ENCODE measurements at regions not wholly inside any gene's neighbourhood (a gene's known extent, or its start where the extent isn't known, plus 50 kb on each side); places are given as distances from the start of the nearest gene placed in this dataset.

GRCh38 chr7:126236261-126236660 is 1016.5 kb downstream of the GRM8 start (continued):
- no peak for TF ChIP-seq REST (IDR thresholded peaks at IDR 0.05; ENCODE audit: unreplicated experiment)
- TF ChIP-seq JUNB (IDR thresholded peaks at IDR 0.05; ENCODE audit: unreplicated experiment) = no peak
- no peak for TF ChIP-seq POLR2AphosphoS5 (IDR thresholded peaks at IDR 0.05; ENCODE audit: low read depth)
- TF ChIP-seq CREB1 (CRISPR knock-in tag; IDR thresholded peaks at IDR 0.05; ENCODE audit: low read depth) = no peak
- no peak for TF ChIP-seq STAT1 (IDR thresholded peaks at IDR 0.05; ENCODE audit: unreplicated experiment)
- no peak for TF ChIP-seq ZNF331 (CRISPR knock-in tag; IDR thresholded peaks at IDR 0.05; ENCODE audit: low read depth)

- no peaks in the 10 kb centered on the region for H3K36me3 Mint-ChIP-seq (ENCODE audit: low read depth)
- DNase-seq (ENCODE audit: low spot score) (no peak), ATAC-seq (no peak)
- H3F3A ChIP-seq (replicated peaks; ENCODE audit: low read depth) = no peaks in the 10 kb centered on the region
- no peaks in the 10 kb centered on the region for H3K4me1 Mint-ChIP-seq
- H3K79me2 ChIP-seq (replicated peaks; ENCODE audit: insufficient read depth) = no peaks in the 10 kb centered on the region
- no peak overlapping the region for H3K4me3 ChIP-seq
- no peaks in the 10 kb centered on the region for H3K36me3 ChIP-seq (ENCODE audit: insufficient read depth)
- H3K27ac Mint-ChIP-seq = no peak overlapping the region
- no peak overlapping the region for H3K4me2 ChIP-seq
- H2AFZ ChIP-seq = no peak overlapping the region
- H3K27ac ChIP-seq (ENCODE audit: low read depth) = no peak overlapping the region
- no peak for TF ChIP-seq EZH2 (IDR thresholded peaks at IDR 0.05; ENCODE audit: low read depth, unreplicated experiment)
- no peak for TF ChIP-seq STAT1 (IDR thresholded peaks at IDR 0.05; ENCODE audit: unreplicated experiment)
- TF ChIP-seq ZNF331 (CRISPR knock-in tag; IDR thresholded peaks at IDR 0.05; ENCODE audit: low read depth) = no peak
- no peak for TF ChIP-seq POLR2AphosphoS5 (IDR thresholded peaks at IDR 0.05; ENCODE audit: low read depth)
- no peak for TF ChIP-seq NANOG (IDR thresholded peaks at IDR 0.05; ENCODE audit: borderline replicate concordance)
- no peak for TF ChIP-seq ZNF114 (CRISPR knock-in tag; IDR thresholded peaks at IDR 0.05)
- TF ChIP-seq ZNF462 (CRISPR knock-in tag; IDR thresholded peaks at IDR 0.05) = no peak
- TF ChIP-seq JUNB (IDR thresholded peaks at IDR 0.05; ENCODE audit: unreplicated experiment) = no peak
- TF ChIP-seq CREB1 (CRISPR knock-in tag; IDR thresholded peaks at IDR 0.05; ENCODE audit: low read depth) = no peak
- no peaks in the 10 kb centered on the region for H3K27me3 Mint-ChIP-seq (ENCODE audit: insufficient read depth, low read depth, poor library complexity)
- H3K4me1 ChIP-seq (ENCODE audit: insufficient read depth) = no peaks in the 10 kb centered on the region
- H3K27me3 ChIP-seq (ENCODE audit: insufficient read depth) = no peaks in the 10 kb centered on the region
- no peak overlapping the region for H3K4me3 Mint-ChIP-seq
- H4K20me1 ChIP-seq (replicated peaks; ENCODE audit: insufficient read depth) = no peaks in the 10 kb centered on the region
- H3K9me3 Mint-ChIP-seq = no peaks in the 10 kb centered on the region
- 0 out of 2 replicates have a peak, but pooled peaks cover 5% of the 10 kb centered on the region for H3K9me2 ChIP-seq (ENCODE audit: insufficient read depth)
These were observed 1024.2 kb downstream of the GRM8 start for GRCh38 chr7:126228356-126229061.

Data from GM23338 (cell line).